GM19025 (cell line): ENCODE measurements at regions not wholly inside any gene's neighbourhood (a gene's known extent, or its start where the extent isn't known, plus 50 kb on each side); places are given as distances from the start of the nearest gene placed in this dataset.
"Not testable (repeated sequence)": the region's sequence is repeated elsewhere in the genome, so short reads cannot be mapped to it uniquely, and the experiment has no call there.

Source experiments
- ATAC-seq: cut with Tn5 transposase; IDR thresholded peaks from one replicate; pipeline ENCODE4 v1.9.1; 2021; ENCODE audit warnings: mild to moderate bottlenecking, low read depth, moderate library complexity; ENCODE audit not compliant: unreplicated experiment

- ATAC-seq, result no peak
Measured at GRCh38 chr7:68384581-68384980, 1213.7 kb upstream of the AUTS2 start.

DNA sequence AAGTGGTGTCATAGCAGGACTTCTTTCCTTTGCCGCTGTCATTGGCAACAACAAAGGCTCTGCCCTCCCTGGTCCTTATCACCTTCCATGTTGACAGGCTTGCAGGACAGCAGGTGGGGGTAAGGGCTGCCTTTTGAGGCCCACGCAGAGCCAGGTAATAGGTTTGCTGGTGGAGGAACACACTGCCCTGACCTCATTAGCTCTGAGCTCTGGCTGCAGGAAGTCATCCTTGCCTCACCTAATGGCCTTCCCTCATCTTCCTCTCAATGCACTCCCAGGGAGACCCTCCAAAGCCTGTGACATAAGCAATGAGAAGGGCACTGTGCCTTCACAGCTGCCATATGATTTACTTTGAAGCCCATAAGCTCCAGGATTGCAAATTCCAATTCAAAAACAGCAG is 1205.2 kb upstream of the AUTS2 start:
- ATAC-seq, result no peak

DNA sequence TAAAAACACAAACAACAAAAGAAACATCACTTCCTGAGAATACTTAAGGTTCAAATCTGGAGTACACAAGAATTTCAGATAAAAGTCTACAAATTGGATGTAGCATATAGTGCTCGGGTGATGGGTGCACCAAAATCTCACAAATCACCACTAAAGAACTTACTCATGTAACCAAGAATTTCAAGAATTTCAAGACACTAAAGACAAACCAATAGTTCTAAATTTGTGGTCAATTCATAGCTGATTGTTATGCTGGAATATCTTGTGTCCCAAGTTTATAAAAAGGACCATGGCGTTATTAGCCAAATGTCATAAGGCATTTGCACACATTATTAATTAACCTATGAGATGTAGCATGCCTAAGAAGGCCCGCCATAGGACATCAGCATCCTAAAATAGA is 1204.1 kb upstream of the AUTS2 start:
- ATAC-seq, result no peak

DNA sequence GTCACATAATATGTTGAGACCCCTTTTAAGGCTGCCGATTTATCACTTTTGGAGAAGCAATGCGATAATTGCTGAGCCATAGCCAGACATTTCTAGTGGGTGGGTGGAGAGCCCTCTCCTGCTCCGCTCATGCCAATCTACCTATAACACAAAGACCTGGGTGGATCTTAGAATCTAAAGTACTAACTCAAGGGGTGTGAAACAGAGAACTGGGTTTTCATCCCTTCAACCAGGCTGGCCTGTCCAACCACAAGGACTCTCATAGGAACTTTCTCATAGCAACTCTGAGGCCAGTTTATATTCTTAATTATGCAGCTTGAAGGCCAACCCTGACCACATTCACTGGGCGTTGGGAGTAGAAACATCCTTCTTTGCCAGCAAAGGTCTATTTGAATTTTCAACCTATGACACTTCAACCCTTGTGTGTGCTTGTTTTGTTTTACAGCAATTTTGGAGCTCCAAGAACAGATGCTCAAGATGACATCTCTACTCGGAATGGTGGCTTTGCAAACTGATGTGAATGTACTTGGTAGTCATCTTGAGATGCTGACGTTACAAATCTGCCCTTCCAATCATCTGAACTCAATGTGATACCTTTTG is 1198.2 kb upstream of the AUTS2 start:
- ATAC-seq, result no peak

DNA sequence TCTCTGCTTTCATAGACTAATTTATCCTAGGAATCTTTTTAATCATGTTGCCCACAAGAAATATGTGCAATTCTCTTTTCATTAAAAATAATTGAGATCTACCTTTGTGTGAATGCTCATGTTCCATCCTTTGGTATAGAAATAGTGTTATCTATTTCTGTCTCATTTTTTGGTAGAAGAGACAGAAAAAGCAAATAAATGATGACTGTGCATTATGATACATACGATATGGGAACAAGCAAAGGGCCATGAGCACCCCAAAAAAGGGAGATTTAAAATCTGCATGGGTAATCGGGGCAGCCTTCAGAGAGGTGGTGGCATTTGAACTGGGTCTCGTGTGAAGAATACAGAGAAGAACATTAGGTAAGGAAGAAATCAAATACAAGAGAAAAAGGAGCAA is 1197.5 kb upstream of the AUTS2 start:
- no peak for ATAC-seq

GRCh38 chr7:68401313-68401712 is 1197.0 kb upstream of the AUTS2 start:
- no peak for ATAC-seq

DNA sequence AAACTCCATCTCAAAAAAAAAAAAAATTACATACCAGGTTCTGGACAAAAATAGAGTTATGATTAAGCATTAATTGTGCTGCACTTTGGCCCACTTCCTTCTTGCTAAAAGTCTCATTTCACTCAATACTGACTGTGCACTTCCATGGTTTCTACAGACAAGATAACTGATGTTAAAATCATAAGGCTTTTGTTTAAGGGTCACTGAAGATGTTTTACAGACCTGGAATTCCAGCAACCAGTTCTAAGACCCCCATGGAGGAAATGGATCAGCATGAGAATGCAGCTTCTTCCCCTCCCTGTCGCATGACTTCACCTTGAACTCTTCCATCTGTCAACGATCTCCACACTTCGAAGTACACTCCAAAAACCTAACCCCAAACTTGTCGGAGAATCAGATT is 1191.8 kb upstream of the AUTS2 start:
- ATAC-seq, result no peak

- ATAC-seq, result no peak
Measured at GRCh38 chr7:68407460-68407859, 1190.8 kb upstream of the AUTS2 start.

DNA sequence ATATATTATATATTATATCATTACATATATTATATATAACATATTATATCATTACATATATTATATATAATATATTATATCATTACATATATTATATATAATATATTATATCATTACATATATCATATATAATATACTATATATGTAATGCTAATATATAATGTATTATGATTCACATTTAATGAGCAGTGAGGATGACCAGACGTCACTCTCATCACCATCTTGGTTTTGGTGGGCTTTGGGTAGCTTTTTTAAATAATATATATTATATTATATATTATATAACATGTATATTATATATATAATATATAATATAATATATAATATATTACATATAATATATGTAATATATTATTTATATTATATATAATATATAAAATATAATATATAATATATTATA is 1189.4 kb upstream of the AUTS2 start:
- no peak for ATAC-seq

DNA sequence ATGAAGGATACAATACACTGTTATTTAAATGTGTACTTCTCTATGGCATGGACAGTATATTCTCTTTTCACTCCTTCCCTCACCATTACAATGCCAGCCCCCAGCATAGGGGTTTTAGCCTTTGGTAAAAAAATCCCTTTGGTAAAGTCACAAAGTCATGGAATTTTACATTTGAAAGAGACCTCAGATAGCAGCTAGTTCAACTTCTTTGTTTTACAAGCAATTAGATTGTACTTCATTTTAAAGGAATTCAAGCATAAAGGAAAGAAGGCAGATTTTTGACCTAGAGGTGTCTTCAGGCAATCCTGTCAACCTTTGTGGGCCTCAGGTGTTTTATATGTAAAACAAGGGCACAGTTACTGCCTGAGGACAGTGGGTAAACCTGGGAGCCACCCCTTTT is 1188.4 kb upstream of the AUTS2 start:
- no peak for ATAC-seq

DNA sequence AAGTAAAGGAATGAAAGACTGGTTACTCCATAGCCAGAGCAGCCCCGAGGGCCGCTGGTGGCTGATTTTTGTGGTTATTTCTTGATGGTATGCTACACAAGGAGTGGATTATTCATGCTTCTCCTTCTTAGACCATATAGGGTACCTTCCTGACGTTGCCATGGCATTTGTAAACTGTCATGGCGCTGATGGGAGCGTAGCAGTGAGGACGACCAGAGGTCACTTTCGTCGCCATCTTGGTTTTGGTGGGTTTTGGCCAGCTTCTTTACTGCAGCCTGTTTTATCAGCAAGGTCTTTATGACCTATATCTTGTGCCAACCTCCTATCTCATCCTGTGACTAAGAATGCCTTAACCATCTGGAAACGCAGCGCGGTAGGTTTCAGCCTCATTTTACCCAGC is 1187.6 kb upstream of the AUTS2 start:
- not testable (repeated sequence) for ATAC-seq

GRCh38 chr7:68411742-68412141 is 1186.5 kb upstream of the AUTS2 start:
- ATAC-seq, result no peak

DNA sequence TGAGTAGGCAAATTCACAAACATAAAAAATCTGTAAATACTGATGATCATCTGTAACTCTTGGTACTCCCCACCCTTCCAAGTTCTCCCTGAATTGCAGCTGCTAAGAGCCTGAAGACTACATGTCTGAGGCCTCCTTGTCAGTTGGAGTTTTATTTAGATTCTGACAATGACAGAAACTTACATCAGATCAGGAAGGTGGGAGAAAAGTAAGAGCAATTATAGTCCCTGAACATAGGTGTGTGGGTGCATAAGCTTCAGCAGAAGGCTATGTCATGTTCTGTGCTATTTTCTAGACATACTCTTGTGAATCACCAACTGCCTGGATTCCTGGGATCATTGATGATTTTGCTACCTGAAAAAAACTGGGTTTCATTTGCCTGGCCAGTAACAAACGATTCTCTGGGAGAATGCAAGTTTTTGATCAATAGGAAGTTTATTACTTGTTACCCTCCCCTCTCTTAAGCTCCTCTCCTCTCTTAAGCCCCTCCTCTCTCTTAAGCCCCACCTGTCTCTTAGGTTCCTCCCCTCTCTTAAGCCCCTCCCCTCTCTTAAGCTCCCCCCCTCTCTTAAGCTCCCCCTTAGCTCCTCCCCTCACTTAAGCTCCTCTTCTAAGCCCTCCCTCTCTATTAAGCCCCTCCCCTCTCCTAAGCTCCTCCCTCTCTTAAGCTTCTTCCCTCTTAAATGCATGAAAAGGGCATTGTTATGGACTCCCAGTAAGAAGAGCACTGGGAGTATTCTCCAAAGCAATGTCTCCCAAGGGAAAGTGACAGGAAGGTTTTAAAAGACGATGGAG is 1183.4 kb upstream of the AUTS2 start:
- ATAC-seq, result no peak

- no peak for ATAC-seq
Measured at GRCh38 chr7:68417002-68417401, 1181.3 kb upstream of the AUTS2 start.

DNA sequence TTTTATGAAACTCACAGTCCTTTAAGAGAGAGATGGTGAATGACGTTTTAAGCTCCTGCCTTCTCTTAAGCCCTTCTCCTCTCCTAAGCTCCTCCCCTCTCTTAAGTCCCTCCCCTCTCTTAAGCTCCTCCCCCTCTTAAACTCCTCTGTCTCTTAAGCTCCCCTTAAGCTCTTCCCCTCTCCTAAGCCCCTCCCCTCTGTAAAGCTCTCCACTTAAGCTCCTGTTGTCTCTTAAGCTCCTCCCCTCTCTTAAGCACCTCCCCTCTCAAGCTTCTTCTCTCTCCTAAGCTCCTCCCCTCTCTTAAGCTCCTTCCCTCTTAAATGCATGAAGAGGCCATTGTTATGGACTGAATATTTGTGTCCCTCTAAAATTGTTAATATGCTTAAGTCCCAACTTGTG is 1180.6 kb upstream of the AUTS2 start:
- no peak for ATAC-seq

- no peak for ATAC-seq
Measured at GRCh38 chr7:68420342-68421192, 1177.7 kb upstream of the AUTS2 start.

DNA sequence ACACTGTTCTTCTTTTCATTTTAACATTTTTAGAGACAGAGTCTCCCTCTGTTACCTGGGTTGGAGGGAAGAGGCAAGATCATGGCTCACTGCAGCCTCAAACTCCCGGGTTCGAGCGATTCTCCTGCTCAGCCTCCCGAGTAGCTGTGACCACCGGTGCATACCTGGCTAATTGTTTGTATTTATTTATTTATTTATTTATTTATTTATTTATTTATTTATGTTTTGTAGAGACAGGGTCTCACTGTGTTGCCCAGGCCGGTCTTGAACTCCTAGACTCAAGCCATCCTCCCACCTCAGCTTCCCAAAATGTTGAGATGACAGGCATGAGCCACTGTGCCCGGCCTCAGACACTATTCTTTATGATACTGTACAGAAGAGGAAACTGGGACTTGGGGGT is 1176.6 kb upstream of the AUTS2 start:
- ATAC-seq, result no peak

DNA sequence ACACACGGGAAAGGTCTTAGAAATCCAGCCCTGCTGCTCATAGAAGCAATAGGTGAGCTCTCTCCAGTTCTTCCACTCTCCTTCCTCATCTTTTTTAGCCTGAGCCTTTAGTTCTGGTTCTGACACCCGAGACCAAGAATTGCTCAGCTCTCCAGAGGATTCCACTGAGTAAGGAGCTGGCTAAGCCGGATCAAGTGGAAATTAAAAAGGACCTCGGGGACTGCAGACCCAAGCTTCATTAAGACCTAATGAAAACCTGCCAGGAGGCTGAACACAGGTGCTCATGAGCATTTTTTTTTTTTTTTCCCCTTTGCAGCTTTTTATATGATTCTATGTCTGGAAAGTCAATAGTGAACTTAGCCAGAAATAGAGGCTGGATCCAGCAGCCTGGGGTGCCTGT is 1176.0 kb upstream of the AUTS2 start:
- ATAC-seq, result no peak

- no peak for ATAC-seq
Measured at GRCh38 chr7:68423356-68423755, 1174.9 kb upstream of the AUTS2 start.

DNA sequence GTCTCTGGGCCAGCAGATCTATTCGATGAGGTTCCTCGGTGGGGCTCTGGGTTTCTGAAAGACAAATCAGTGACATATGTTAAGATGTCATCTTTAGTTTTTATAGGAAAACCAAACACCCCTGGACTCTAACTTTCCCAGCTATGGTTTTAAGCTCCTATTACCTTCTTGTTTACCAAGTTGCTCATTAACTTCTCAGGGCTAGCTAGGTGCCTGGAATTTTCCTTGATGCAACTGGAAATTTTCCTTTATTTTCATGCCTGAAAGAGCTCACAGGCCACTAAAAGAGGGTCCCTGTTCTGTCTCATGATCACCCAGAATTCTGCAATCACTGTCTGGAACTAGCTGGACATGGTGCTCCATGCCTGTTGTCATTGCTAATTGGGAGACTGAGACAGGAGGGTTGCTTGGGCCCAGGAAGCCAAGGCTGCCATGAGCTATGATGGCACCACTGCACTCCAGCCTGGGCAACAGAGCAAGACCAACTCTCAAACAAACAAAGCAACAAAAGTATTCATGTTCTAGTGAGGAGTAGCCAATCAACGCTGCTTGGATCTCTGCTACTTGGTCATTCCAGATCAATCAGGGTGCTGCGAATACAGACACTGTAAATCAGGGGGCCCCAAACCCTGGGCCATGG is 1173.5 kb upstream of the AUTS2 start:
- ATAC-seq, result no peak

DNA sequence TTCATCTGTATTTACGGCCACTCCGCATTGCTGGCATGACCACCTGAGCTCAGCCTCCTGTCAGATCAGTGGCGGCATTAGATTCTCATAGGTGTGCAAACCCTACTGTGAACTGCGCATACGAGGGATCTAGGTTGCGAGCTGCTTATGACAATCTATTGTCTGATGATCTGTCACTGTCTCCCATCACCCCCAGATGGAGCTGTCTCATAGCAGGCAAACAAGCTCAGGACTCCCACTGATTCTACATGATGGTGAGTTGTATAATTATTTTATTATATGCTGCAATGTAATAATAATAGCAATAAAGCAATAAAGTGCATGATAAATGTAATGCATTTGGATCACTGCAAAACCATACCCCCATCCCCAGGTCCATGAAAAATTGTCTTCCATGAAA is 1172.9 kb upstream of the AUTS2 start:
- no peak for ATAC-seq
